SH-SY5Y (cell line): ENCODE measurements at regions not wholly inside any gene's neighbourhood (a gene's known extent, or its start where the extent isn't known, plus 50 kb on each side); places are given as distances from the start of the nearest gene placed in this dataset.

Experiments
- GATA2 ChIP-seq: IDR thresholded peaks from 2 replicates; pipeline ENCODE4 v1.6.1; 2011; ENCODE audit warnings: mild to moderate bottlenecking, low read depth, low read length
- GATA3 ChIP-seq: IDR thresholded peaks from 2 replicates; pipeline ENCODE4 v1.6.1; 2011; ENCODE audit warnings: low read depth, mild to moderate bottlenecking, low read length, moderate library complexity

GRCh38 chr5:108696951-108697715 is 50.6 kb upstream of the FER start:
- TF ChIP-seq GATA2 (no peak), GATA3 (no peak)

DNA sequence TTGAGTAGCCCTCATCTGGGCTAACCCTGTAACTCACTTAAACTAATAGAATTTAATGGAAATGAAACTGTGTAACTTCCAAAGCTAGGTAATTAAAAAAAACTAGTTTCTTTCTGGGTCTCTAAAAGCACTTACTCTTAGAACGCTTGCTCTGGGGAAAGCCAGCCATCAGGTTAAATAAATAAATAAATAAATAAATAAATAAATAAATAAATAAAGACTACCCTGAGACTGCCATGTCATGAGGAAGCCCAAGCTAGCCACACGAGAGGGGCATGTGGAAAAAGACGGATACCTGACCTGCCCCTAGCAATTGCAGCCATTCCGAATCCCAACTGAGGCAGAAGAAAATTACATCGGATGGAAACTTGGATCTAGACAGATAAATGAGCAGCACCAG is 51.3 kb upstream of the FER start:
- TF ChIP-seq GATA3 (no peak), GATA2 (no peak)

DNA sequence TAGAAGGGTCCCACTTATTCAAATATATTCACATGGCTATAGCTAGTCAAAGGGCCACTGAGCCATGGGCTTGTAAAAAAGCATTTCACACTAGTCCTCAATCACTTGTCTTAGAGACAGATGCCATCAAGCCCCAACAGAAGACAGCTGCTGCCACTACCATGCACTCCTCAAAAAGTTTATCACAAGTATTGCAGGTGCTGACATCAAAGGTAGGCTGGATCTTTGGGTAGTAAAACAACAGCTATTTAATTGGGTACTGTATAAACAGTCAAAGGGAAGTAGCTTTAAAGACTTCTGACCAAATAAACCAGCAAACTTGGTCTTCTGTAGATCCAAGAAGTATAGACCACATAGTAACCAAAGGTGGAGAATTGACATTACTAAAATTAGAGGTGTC is 59.2 kb upstream of the FER start:
- no peak for TF ChIP-seq GATA2
- no peak for TF ChIP-seq GATA3

GRCh38 chr5:108687595-108688200 is 60.0 kb upstream of the FER start:
- TF ChIP-seq GATA3 (no peak), GATA2 (no peak)

GRCh38 chr5:108686676-108687075 is 61.0 kb upstream of the FER start:
- TF ChIP-seq GATA2, result no peak
- no peak for TF ChIP-seq GATA3

- no peak for TF ChIP-seq GATA2
- TF ChIP-seq GATA3, result no peak
Observed at GRCh38 chr5:108681079-108681921, 66.4 kb upstream of the FER start.

GRCh38 chr5:108678091-108678490 is 69.6 kb upstream of the FER start:
- TF ChIP-seq GATA2 (no peak), GATA3 (no peak)

DNA sequence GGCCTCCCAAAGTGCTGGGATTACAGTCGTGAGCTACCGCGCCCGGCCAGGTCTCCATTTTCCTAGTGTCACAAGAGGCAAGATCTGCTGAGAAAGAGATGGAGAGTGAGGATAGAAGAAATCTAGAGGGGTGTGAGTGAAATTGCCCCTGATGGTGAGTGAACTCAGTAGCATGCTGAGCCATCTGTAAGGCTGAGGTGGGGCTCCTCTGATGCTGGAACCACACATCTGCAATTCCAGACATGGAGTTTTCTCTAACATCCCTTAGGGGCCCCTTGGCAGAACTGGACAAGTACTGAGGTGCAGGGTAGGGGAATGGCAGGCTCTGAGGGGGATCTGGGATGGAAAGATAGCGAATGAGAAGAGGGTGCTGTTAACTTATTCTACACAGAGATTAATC is 72.0 kb upstream of the FER start:
- TF ChIP-seq GATA2, result no peak
- no peak for TF ChIP-seq GATA3

DNA sequence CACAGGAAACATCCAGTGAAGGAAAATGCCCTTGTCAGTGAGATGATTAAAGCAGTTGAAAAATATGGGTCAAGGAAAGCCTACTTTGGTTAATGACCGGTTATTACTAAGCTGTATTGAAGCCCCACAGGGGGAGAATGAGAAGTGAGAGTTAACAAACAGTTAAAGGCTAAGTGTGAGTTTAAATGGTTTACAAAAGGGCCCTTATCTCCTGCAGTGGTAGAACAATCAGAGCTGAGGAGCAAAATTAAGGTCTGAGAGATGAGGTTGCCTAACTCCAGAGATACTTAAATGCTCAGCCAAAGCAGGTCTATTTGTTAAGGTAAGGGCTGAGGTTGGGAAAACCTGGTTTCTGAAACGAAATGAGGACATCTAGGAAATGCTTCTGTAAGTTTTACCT is 75.1 kb upstream of the FER start:
- TF ChIP-seq GATA2 (no peak), GATA3 (no peak)

DNA sequence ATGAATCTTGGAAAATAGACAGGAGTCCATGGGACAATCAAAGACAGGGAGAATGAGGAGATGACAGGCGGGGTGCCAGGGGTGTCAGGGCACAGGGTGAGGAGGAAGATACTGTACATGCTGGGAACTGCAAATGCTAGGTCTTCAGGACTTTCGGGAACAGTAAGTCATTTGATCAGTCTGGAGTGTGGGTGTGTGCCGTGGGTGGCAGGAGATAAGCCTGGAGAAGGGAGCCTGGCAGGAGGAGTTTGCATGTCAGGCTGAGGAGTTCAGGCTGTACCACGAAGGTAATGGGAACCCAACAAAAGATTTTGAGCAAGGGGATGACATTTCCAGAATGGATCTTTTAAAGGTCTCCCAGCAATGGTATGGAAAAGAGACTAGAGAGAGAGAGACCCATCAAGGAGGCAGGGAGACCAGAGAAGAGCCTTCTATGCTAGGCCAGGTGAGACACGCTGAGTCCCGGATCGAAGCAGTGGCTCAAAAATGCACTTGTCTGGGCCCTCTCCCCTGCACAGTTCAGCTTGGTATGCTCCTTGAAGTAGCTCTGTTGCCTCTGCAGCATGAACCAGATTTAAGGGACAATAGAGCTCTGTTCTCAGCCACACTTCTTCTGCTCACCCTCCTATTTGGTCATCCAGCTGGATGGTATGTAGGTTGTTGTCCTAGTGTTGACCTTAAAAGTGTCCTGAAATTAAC is 77.0 kb upstream of the FER start:
- TF ChIP-seq GATA3 (no peak), GATA2 (no peak)

DNA sequence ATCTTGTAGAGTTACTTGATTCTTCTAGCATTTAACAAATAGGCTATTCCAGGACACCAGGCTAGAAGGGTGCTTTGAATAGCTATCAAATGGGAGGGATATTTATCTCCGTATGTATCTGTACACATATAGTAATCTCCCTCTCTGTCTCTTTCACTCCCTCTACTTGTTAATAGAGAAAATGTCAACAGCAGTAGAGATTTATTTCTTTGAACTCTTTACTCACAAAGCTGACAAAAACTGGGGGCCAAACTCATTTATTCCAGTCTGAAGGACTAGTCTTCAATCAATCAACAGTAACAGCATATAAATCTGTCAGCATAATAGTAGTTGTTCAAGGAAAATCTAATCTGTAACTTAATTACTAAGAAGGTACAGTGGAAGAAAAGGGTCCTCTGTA is 78.2 kb upstream of the FER start:
- TF ChIP-seq GATA2, result no peak
- no peak for TF ChIP-seq GATA3

- no peak for TF ChIP-seq GATA2
- TF ChIP-seq GATA3, result no peak
Observed at GRCh38 chr5:108661590-108662219, 86.0 kb upstream of the FER start.

DNA sequence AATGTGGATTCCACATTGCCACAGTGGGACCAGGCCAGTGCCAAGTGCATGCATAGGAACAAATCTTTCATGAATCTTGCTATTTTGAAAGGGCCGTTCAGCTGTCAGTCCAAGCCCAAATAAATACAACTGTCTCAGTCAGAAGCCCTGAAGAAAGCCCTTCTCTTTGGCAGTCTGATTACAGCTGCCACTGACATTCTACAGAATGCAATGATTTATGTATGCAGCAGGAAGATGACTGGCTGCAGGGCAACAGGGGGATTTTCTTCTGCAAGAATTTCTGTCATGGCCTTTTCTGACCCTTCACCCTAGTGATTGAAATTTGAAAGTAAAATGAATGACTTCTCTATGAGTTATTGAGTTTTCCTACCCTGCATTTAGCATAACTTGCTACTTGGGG is 86.7 kb upstream of the FER start:
- no peak for TF ChIP-seq GATA2
- no peak for TF ChIP-seq GATA3

DNA sequence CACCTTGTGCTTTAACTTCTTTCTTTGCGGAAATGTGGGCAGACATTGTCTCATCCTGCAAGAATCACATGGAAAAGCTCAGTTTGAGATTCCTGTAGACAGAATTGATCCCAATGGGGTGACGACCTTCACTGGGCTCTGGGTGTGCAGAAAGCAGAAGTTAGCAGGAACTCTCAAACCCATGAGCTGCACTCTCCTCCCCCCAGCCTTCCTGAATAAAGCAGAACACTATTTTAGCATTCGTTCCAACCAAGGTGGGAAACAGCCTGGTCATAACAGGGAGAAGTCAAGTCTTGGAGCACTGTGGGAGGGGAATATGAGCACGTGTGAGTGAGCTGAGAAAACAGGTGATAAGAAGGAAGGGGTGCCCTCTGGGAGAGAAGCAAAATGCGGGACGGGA is 87.4 kb upstream of the FER start:
- TF ChIP-seq GATA3 (no peak), GATA2 (no peak)
